ENCODE measurements at regions not wholly inside any gene's neighbourhood (a gene's known extent, or its start where the extent isn't known, plus 50 kb on each side); places are given as distances from the start of the nearest gene placed in this dataset.

GRCh38 chr13:53569453-53569852, 540.8 kb downstream of the OLFM4 start (continued):
- TF ChIP-seq CHD7 (IDR thresholded peaks at IDR 0.05; ENCODE audit: insufficient replicate concordance, low read length) (no peak), ATF3 (IDR thresholded peaks at IDR 0.05; ENCODE audit: insufficient read depth, low read depth, low read length) (no peak), BCL11A (IDR thresholded peaks at IDR 0.05; ENCODE audit: low read depth in 2 of 2, low read length in 2 of 2) (no peak), EZH2 (IDR thresholded peaks at IDR 0.05; ENCODE audit: low read depth, low read length, severe bottlenecking) (no peak), SIRT6 (IDR thresholded peaks at IDR 0.05; ENCODE audit: low read length) (no peak), TEAD4 (IDR thresholded peaks at IDR 0.05; ENCODE audit: low read depth, low read length) (no peak), JUN (IDR thresholded peaks at IDR 0.05; ENCODE audit: low read depth, low read length) (no peak), MAX (IDR thresholded peaks at IDR 0.05) (no peak), E2F6 (IDR thresholded peaks at IDR 0.05) (no peak), SUZ12 (IDR thresholded peaks at IDR 0.05; ENCODE audit: low read length) (no peak)
